Mesothelial cell of epicardium (in vitro differentiated cells): ENCODE measurements at regions not wholly inside any gene's neighbourhood (a gene's known extent, or its start where the extent isn't known, plus 50 kb on each side); places are given as distances from the start of the nearest gene placed in this dataset.

Experiments used
- DNase-seq, 2 experiments: peaks; one replicate each; pipeline ENCODE4 v3.0.0; 2021; ENCODE audit warnings: low spot score in 2 of 2; ENCODE audit not compliant: unreplicated experiment in 2 of 2
- H3K27ac Mint-ChIP-seq: 2 replicates; pipeline ENCODE4 v1.8.0; 2021; ENCODE audit warnings: mixed read lengths
- H3K27me3 Mint-ChIP-seq: 2 replicates; pipeline ENCODE4 v1.8.0; 2021; ENCODE audit warnings: low read depth, mixed read lengths
- H3K36me3 Mint-ChIP-seq: 2 replicates; pipeline ENCODE4 v1.8.0; 2021; ENCODE audit warnings: mixed read lengths
- H3K4me1 Mint-ChIP-seq: 2 replicates; pipeline ENCODE4 v1.8.0; 2021; ENCODE audit warnings: mixed read lengths
- H3K4me3 Mint-ChIP-seq: 2 replicates; pipeline ENCODE4 v1.8.0; 2021; ENCODE audit warnings: mild to moderate bottlenecking, moderate library complexity, mixed read lengths
- H3K9me3 Mint-ChIP-seq: 2 replicates; pipeline ENCODE4 v1.8.0; 2021; ENCODE audit warnings: mixed read lengths
- CTCF ChIP-seq: fragments of 200-600 bp; sonication (generic); IDR thresholded peaks from one replicate; pipeline ENCODE4 v1.5.0; 2021; ENCODE audit warnings: antibody characterized with exemption; ENCODE audit not compliant: unreplicated experiment

- no peak for DNase-seq
- Mint-ChIP-seq H3K4me3 (no peak overlapping the region), H3K27ac (no peak overlapping the region), H3K9me3 (peaks cover 15% of the 10 kb centered on the region), H3K4me1 (no peaks in the 10 kb centered on the region), H3K36me3 (no peaks in the 10 kb centered on the region), H3K27me3 (no peaks in the 10 kb centered on the region)
- TF ChIP-seq CTCF, result no peak
These were observed 1490.0 kb upstream of the GBE1 start for GRCh38 chr3:83251490-83251889.

GRCh38 chr3:83250613-83251012, 1489.2 kb upstream of the GBE1 start:
- Mint-ChIP-seq H3K9me3 (peaks cover 21% of the 10 kb centered on the region), H3K4me3 (no peak overlapping the region), H3K4me1 (no peaks in the 10 kb centered on the region), H3K27me3 (no peaks in the 10 kb centered on the region), H3K36me3 (no peaks in the 10 kb centered on the region), H3K27ac (no peak overlapping the region)
- no peak for TF ChIP-seq CTCF
- no peak for DNase-seq

GRCh38 chr3:83248454-83248853, 1487.0 kb upstream of the GBE1 start:
- Mint-ChIP-seq H3K4me3 (no peak overlapping the region), H3K27me3 (no peaks in the 10 kb centered on the region), H3K4me1 (no peaks in the 10 kb centered on the region), H3K27ac (no peak overlapping the region), H3K9me3 (peaks cover 34% of the 10 kb centered on the region), H3K36me3 (no peaks in the 10 kb centered on the region)
- TF ChIP-seq CTCF, result no peak
- no peak for DNase-seq

GRCh38 chr3:83235180-83235814, 1473.9 kb upstream of the GBE1 start:
- H3K27ac Mint-ChIP-seq, result no peak overlapping the region
- DNase-seq, result no peak
- no peaks in the 10 kb centered on the region for H3K27me3 Mint-ChIP-seq
- H3K9me3 Mint-ChIP-seq, result no peaks in the 10 kb centered on the region
- no peak overlapping the region for H3K4me3 Mint-ChIP-seq
- TF ChIP-seq CTCF, result no peak
- H3K36me3 Mint-ChIP-seq, result no peaks in the 10 kb centered on the region
- H3K4me1 Mint-ChIP-seq, result no peaks in the 10 kb centered on the region

GRCh38 chr3:83233715-83234114, 1472.3 kb upstream of the GBE1 start:
- no peaks in the 10 kb centered on the region for H3K27me3 Mint-ChIP-seq
- no peak overlapping the region for H3K27ac Mint-ChIP-seq
- no peaks in the 10 kb centered on the region for H3K9me3 Mint-ChIP-seq
- no peaks in the 10 kb centered on the region for H3K36me3 Mint-ChIP-seq
- no peak overlapping the region for H3K4me3 Mint-ChIP-seq
- DNase-seq, result no peak
- H3K4me1 Mint-ChIP-seq, result no peaks in the 10 kb centered on the region
- TF ChIP-seq CTCF, result no peak

GRCh38 chr3:83230841-83231240, 1469.4 kb upstream of the GBE1 start:
- Mint-ChIP-seq H3K4me3 (no peak overlapping the region), H3K36me3 (no peaks in the 10 kb centered on the region), H3K27ac (no peak overlapping the region), H3K4me1 (no peaks in the 10 kb centered on the region), H3K27me3 (no peaks in the 10 kb centered on the region), H3K9me3 (no peaks in the 10 kb centered on the region)
- DNase-seq, result no peak
- TF ChIP-seq CTCF, result no peak
